SK-N-SH (cell line): ENCODE measurements at regions not wholly inside any gene's neighbourhood (a gene's known extent, or its start where the extent isn't known, plus 50 kb on each side); places are given as distances from the start of the nearest gene placed in this dataset.

Source experiments
- CTCF ChIA-PET: fragments of 300-600, 350-600 bp; formaldehyde crosslinking; extraction: SDS; loops from one replicate; lab custom pipeline; 2021; lab: Yijun Ruan, JAX
- POLR2A ChIA-PET: fragments of 350-600 bp; sonication (Branson Sonifier 250); formaldehyde crosslinking; extraction: SDS; loops from one replicate; lab custom pipeline; 2020; ENCODE audit warnings: antibody characterized with exemption, inconsistent platforms; lab: Yijun Ruan, JAX
- DNase-seq: peaks from one replicate; pipeline ENCODE4 v3.0.0; 2012
- H2AFZ ChIP-seq: fragments of 200-600 bp; sonication (generic); 2 replicates; pipeline ENCODE4 v1.8.1; 2016; ENCODE audit warnings: antibody characterized with exemption, mild to moderate bottlenecking, low read depth
- H3F3A ChIP-seq: fragments of 200-600 bp; sonication (generic); replicated peaks from 2 replicates; pipeline ENCODE3; 2016; ENCODE audit warnings: antibody characterized with exemption, mild to moderate bottlenecking; ENCODE audit not compliant: insufficient read depth
- H3K27ac ChIP-seq, 2 experiments: fragments of 200-500 bp in 1 of 2; fragments of 200-600 bp in 1 of 2; sonication (Bioruptor generic) in 1 of 2; sonication (generic), shearing (Covaris generic) in 1 of 2; 2 replicates each; pipeline versions ENCODE4 v1.5.1 to v1.6.1; 2014 to 2016; ENCODE audit warnings: low read depth in 2 of 2, inconsistent platforms in 1 of 2, low read length in 1 of 2, mild to moderate bottlenecking in 1 of 2, mixed read lengths in 1 of 2
- H3K27me3 ChIP-seq: fragments of 200-600 bp; sonication (generic), shearing (Covaris generic); 2 replicates; pipeline ENCODE4 v1.6.1; 2016; ENCODE audit warnings: mixed run types; ENCODE audit not compliant: insufficient read depth
- H3K36me3 ChIP-seq, 2 experiments: fragments of 200-500 bp in 1 of 2; fragments of 200-600 bp in 1 of 2; sonication (Bioruptor generic) in 1 of 2; sonication (generic) in 1 of 2; replicated peaks in 1 of 2; 2 replicates each; pipeline versions ENCODE3 to v1.5.1; 2014 to 2016; ENCODE audit warnings: low read length in 1 of 2, mild to moderate bottlenecking in 1 of 2; ENCODE audit not compliant: insufficient read depth in 2 of 2, control insufficient read depth in 1 of 2
- H3K4me1 ChIP-seq, 2 experiments: fragments of 200-500 bp in 1 of 2; fragments of 200-600 bp in 1 of 2; sonication (Bioruptor generic) in 1 of 2; sonication (generic), shearing (Covaris generic) in 1 of 2; 2 replicates each; pipeline versions ENCODE4 v1.5.1 to v1.6.1; 2014 to 2016; ENCODE audit warnings: low read depth in 1 of 2, low read length in 1 of 2, mixed run types in 1 of 2; ENCODE audit not compliant: insufficient read depth in 2 of 2, control insufficient read depth in 1 of 2
- H3K4me2 ChIP-seq: fragments of 200-600 bp; sonication (generic), shearing (Covaris generic); 2 replicates; pipeline ENCODE4 v1.6.1; 2017; ENCODE audit warnings: mixed run types
- H3K4me3 ChIP-seq, 2 experiments: fragments of 200-500 bp in 1 of 2; fragments of 200-600 bp in 1 of 2; sonication (Bioruptor generic) in 1 of 2; sonication (generic), shearing (Covaris generic) in 1 of 2; 2 replicates each; pipeline versions ENCODE4 v1.5.1 to v1.8.1; 2014 to 2016; ENCODE audit warnings: low read depth in 2 of 2, inconsistent platforms in 1 of 2, low read length in 1 of 2, mild to moderate bottlenecking in 1 of 2, mixed read lengths in 1 of 2, moderate library complexity in 1 of 2
- H3K79me2 ChIP-seq: fragments of 200-600 bp; sonication (generic); 2 replicates; pipeline ENCODE4 v1.8.1; 2017; ENCODE audit warnings: mild to moderate bottlenecking; ENCODE audit not compliant: insufficient read depth
- H3K9ac ChIP-seq: fragments of 200-600 bp; sonication (generic); 2 replicates; pipeline ENCODE4 v1.6.1; 2017; ENCODE audit warnings: mixed run types
- H3K9me2 ChIP-seq: fragments of 200-600 bp; sonication (generic); 2 replicates; pipeline ENCODE4 v1.6.1; 2017; ENCODE audit warnings: mixed run types
- H3K9me3 ChIP-seq: fragments of 200-600 bp; sonication (generic); 2 replicates; pipeline ENCODE4 v1.6.1; 2017; ENCODE audit warnings: mixed run types, mild to moderate bottlenecking, moderate library complexity
- H4K20me1 ChIP-seq: fragments of 200-600 bp; sonication (generic); 2 replicates; pipeline ENCODE4 v1.6.1; 2017; ENCODE audit warnings: mild to moderate bottlenecking, mixed run types; ENCODE audit not compliant: insufficient read depth
- CHD2 ChIP-seq: fragments of 150-350 bp; IDR thresholded peaks from 2 replicates; pipeline ENCODE4 v1.6.1; 2018; ENCODE audit warnings: low read length; ENCODE audit not compliant: partially characterized antibody
- ELF1 ChIP-seq: IDR thresholded peaks from 2 replicates; pipeline ENCODE4 v1.4.0; 2012
- EP300 ChIP-seq, 2 experiments: IDR thresholded peaks; 2 replicates each; pipeline versions ENCODE4 v1.4.0 to v1.6.1; 2012; ENCODE audit warnings: borderline replicate concordance in 1 of 2, low read depth in 1 of 2, low read length in 1 of 2
- EZH2phosphoT487 ChIP-seq: fragments of 200-600 bp; sonication (generic); IDR thresholded peaks from 2 replicates; pipeline ENCODE4 v1.6.1; 2017; ENCODE audit warnings: low read depth, mixed run types, mild to moderate bottlenecking, antibody characterized with exemption, moderate library complexity, borderline replicate concordance
- FOXM1 ChIP-seq: IDR thresholded peaks from 2 replicates; pipeline ENCODE4 v1.4.0; 2012; ENCODE audit warnings: low read depth, mild to moderate bottlenecking
- GABPA ChIP-seq: IDR thresholded peaks from 2 replicates; pipeline ENCODE4 v1.4.0; 2012; ENCODE audit warnings: low read depth, mild to moderate bottlenecking
- GATA2 ChIP-seq: sonication (generic); formaldehyde crosslinking; IDR thresholded peaks from 2 replicates; pipeline ENCODE4 v1.5.0; 2020; ENCODE audit warnings: mild to moderate bottlenecking, missing genetic modification reagents
- JUND ChIP-seq: IDR thresholded peaks from 2 replicates; pipeline ENCODE4 v1.4.0; 2012
- POLR2AphosphoS5 ChIP-seq: IDR thresholded peaks from 2 replicates; pipeline ENCODE4 v1.6.1; 2012; ENCODE audit warnings: low read depth, low read length
- RCOR1 ChIP-seq: fragments of 150-350 bp; IDR thresholded peaks from 2 replicates; pipeline ENCODE4 v1.6.1; 2017; ENCODE audit warnings: antibody characterized with exemption, low read length
- WGBS: methylation state at CpG from one replicate; pipeline ENCODE4 v1.1.6; 2017; ENCODE audit warnings: low lambda C conversion rate; 5-methylcytosine and 5-hydroxymethylcytosine counted together
- TF ChIP-seq, protein P1 (sequence below): IDR thresholded peaks from 2 replicates; pipeline ENCODE4 v1.4.0; 2012; ENCODE audit warnings: low read depth, borderline replicate concordance
- TF ChIP-seq, protein P2 (sequence below): fragments of 150-350 bp; IDR thresholded peaks from 2 replicates; pipeline ENCODE4 v1.6.1; 2016; ENCODE audit warnings: mild to moderate bottlenecking, low read depth, low read length

DNA sequence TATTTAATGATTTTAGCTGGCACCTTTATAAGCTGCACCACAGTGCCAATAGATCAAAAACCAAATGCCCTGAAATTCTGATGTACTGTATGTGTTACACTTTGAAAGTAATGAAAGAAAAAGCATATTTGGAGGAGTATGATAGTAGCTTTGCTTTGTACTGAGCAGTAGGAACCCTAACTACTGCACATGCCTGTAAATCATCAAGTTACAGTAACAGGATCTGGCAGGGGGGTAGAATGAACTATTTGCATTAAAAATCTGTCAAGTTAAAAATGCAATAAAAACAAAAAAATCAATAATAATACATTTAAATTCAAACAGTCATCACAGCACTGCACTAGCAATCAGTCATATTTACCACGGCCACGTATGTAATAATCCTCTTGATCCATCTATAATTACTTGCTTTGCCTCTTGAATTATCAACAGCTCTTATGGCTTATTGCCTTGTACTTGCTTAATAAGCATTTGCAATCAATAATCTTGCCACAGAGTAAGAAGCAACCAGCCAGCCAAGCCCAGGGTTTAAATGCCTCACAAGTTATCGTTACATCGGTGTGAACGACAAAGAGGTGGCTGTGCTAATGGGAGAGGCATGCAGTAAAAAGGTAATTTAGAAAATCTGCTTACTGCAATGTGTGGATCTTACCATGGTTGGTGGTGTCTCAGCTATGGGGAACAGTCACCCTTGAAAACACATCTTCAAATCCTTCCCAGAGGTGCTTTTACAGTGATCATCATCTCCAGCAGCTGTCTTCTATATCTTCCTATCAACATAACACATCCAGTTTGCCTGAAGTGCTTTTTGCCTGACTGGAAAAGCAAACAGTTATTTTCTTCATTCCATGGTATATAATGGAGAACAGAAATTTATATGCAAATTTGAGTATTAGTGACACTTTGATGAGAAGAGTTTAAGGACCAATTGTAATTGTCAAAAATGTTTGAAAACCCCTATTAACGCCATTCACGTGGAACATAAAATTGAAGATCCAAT lies 1812.1 kb upstream of the ADGRL3 start:
- no peaks in the 10 kb centered on the region for H3K9me2 ChIP-seq
- H3K27ac ChIP-seq: no peak overlapping the region
- no peaks in the 10 kb centered on the region for H3K36me3 ChIP-seq
- no peak for DNase-seq
- no peak overlapping the region for H3K4me3 ChIP-seq
- no peak overlapping the region for H2AFZ ChIP-seq
- H4K20me1 ChIP-seq: no peaks in the 10 kb centered on the region
- ChIA-PET CTCF (no interaction called here), POLR2A (interaction anchor here (0.7 kb wide), 1 partner anchor 1153 kb away, joined by 4 read pairs; no protein-coding TSS in a partner anchor)
- peaks cover 0 to 2% of the 10 kb centered on the region in 2 experiments; a peak in 1 of 4 replicates for H3K4me1 ChIP-seq
- WGBS: 22% methylated on average over 7 of the region's 7 CpGs
- H3F3A ChIP-seq: no peaks in the 10 kb centered on the region
- H3K4me2 ChIP-seq: no peak overlapping the region
- no peaks in the 10 kb centered on the region for H3K9me3 ChIP-seq
- H3K79me2 ChIP-seq: no peaks in the 10 kb centered on the region
- no peak for TF ChIP-seq POLR2AphosphoS5
- peak; percentile 27; the same call in 1 of the 2 replicates for TF ChIP-seq GATA2
- TF ChIP-seq GABPA: no peak
- no peaks in the 10 kb centered on the region for H3K27me3 ChIP-seq
- H3K9ac ChIP-seq: no peak overlapping the region

DNA sequence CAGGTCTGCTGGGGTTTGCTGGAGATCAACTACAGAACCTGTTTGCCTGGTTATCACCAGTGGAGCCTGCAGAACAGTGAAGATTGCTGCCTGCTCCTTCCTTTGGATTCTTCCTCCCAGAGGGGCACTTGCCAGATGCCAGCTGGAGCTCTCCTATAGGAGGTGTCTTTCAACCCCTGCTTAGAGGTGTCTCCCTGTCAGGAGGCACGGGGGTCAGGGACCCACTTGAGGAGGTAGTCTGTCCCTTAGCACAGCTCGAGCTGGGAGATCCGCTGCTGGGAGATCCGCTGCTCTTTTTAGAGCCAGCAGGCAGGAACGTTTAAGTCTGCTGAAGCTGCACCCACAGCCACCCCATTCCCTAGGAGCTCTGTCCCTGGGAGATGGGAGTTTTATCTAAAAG lies 1806.3 kb upstream of the ADGRL3 start:
- ChIA-PET POLR2A (no interaction called here), CTCF (no interaction called here)
- no peaks in the 10 kb centered on the region for H3K79me2 ChIP-seq
- H3F3A ChIP-seq: no peaks in the 10 kb centered on the region
- no peaks in the 10 kb centered on the region for H3K9me3 ChIP-seq
- H3K4me3 ChIP-seq: no peak overlapping the region
- no peaks in the 10 kb centered on the region for H3K4me1 ChIP-seq
- H3K9me2 ChIP-seq: no peaks in the 10 kb centered on the region
- H4K20me1 ChIP-seq: no peaks in the 10 kb centered on the region
- H3K9ac ChIP-seq: no peak overlapping the region
- no peak for TF ChIP-seq GABPA
- no peak for TF ChIP-seq JUND
- TF ChIP-seq, protein P1, sequence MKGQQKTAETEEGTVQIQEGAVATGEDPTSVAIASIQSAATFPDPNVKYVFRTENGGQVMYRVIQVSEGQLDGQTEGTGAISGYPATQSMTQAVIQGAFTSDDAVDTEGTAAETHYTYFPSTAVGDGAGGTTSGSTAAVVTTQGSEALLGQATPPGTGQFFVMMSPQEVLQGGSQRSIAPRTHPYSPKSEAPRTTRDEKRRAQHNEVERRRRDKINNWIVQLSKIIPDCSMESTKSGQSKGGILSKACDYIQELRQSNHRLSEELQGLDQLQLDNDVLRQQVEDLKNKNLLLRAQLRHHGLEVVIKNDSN: no peak
- TF ChIP-seq EP300 (IDR thresholded peaks at IDR 0.05; ENCODE audit: borderline replicate concordance in 1 of 2, low read depth in 1 of 2, low read length in 1 of 2): no peak
- TF ChIP-seq FOXM1: no peak
- no peak for TF ChIP-seq RCOR1
- TF ChIP-seq, protein P2, sequence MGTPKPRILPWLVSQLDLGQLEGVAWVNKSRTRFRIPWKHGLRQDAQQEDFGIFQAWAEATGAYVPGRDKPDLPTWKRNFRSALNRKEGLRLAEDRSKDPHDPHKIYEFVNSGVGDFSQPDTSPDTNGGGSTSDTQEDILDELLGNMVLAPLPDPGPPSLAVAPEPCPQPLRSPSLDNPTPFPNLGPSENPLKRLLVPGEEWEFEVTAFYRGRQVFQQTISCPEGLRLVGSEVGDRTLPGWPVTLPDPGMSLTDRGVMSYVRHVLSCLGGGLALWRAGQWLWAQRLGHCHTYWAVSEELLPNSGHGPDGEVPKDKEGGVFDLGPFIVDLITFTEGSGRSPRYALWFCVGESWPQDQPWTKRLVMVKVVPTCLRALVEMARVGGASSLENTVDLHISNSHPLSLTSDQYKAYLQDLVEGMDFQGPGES: no peak
- no peak for TF ChIP-seq EZH2phosphoT487
- no peak for TF ChIP-seq CHD2
- TF ChIP-seq ELF1: no peak
- H3K27ac ChIP-seq: no peak overlapping the region
- no peaks in the 10 kb centered on the region for H3K36me3 ChIP-seq
- 4% methylated on average over 5 of the region's 5 CpGs for WGBS
- no peaks in the 10 kb centered on the region for H3K27me3 ChIP-seq
- H2AFZ ChIP-seq: no peak overlapping the region
- DNase-seq: no peak
- H3K4me2 ChIP-seq: no peak overlapping the region
